ENCODE measurements at regions not wholly inside any gene's neighbourhood (a gene's known extent, or its start where the extent isn't known, plus 50 kb on each side); places are given as distances from the start of the nearest gene placed in this dataset.

DNA sequence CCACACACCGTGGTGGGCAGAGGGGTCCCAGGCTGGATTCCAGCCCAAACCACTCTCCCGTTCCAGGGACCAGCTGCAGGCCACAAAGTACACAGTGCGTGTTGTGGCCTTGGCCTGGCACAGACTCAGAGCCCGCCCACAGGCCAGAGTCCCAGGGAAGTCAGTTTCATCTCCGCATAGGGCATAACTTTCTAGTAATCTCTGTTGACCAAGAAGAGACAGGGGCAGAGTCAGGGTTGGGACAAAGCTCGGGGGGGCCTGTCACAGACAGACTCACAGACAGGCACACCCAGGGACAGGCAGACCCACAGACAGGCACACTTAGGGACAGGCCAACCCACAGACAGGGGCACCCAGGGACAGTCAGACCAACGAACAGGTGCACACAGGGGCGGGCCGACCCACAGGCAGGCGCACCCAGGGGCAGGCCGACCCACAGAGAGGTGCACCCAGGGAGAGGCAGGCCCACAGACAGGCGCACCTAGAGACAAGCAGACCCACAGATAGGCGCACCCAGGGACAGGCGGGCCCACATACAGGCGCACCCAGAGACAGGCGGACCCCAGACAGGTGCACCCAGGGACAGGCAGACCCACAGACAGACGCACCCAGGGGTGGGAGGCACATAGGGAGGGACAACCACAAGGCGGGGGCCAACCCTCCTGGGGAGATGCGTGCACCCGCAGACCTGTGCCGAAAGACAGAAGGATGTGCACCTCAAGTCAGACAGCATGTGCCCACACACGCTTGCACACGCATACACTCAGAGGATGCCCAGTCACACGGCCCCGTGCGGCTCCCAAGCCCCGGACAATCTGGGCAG, 323.3 kb upstream of the RTL1 start:
- CTCF ChIA-PET, result no interaction called here
- Histone ChIP-seq H3K4me3 (ENCODE audit: insufficient read depth, low read depth, low read length) (no peak overlapping the region), H2BK120ac (ENCODE audit: low read depth, low read length) (no peak overlapping the region), H4K91ac (ENCODE audit: insufficient read depth, low read depth, low read length) (no peak overlapping the region), H2AFZ (replicated peaks; ENCODE audit: low read length, poor library complexity) (no peak overlapping the region), H3K23ac (ENCODE audit: low read depth, low read length) (no peak overlapping the region), H2BK5ac (ENCODE audit: low read depth, low read length, poor library complexity, severe bottlenecking) (no peak overlapping the region), H3K36me3 (ENCODE audit: control insufficient read depth, insufficient read depth, low read length) (no peaks in the 10 kb centered on the region), H3K27ac (ENCODE audit: insufficient read depth, low read length) (no peak overlapping the region), H3K4me1 (ENCODE audit: control insufficient read depth, insufficient read depth, low read length) (no peaks in the 10 kb centered on the region), H3K18ac (ENCODE audit: low read depth, low read length) (no peak overlapping the region), H2BK15ac (ENCODE audit: low read depth, low read length) (no peak overlapping the region), H2BK20ac (ENCODE audit: low read depth, low read length) (no peak overlapping the region), H3K4ac (ENCODE audit: low read depth, low read length) (no peak overlapping the region), H3K14ac (replicated peaks; ENCODE audit: low read depth, low read length) (no peak overlapping the region), H3K4me2 (ENCODE audit: low read depth, low read length) (no peak overlapping the region), H3K9me3 (ENCODE audit: control insufficient read depth, insufficient read depth, low read length) (no peaks in the 10 kb centered on the region), H2AK5ac (ENCODE audit: low read depth, low read length) (no peak overlapping the region), H3K9ac (ENCODE audit: low read depth, low read length) (no peak overlapping the region), H4K5ac (ENCODE audit: low read depth, low read length) (no peak overlapping the region), H3K27me3 (ENCODE audit: control insufficient read depth, insufficient read depth, low read length) (peaks cover 22% of the 10 kb centered on the region), H4K8ac (ENCODE audit: low read depth in 2 of 2, low read length in 2 of 2) (no peak overlapping the region), H4K20me1 (ENCODE audit: insufficient read depth, low read length) (no peaks in the 10 kb centered on the region), H3K9me1 (ENCODE audit: insufficient read depth, low read length) (no peaks in the 10 kb centered on the region), H3K56ac (ENCODE audit: extremely low read depth, insufficient read depth, low read length) (no peak overlapping the region), H3K79me1 (ENCODE audit: low read depth in 1 of 2, low read length in 2 of 2) (no peaks in the 10 kb centered on the region), H2AK9ac (replicated peaks; ENCODE audit: low read depth, low read length, poor library complexity) (no peak overlapping the region)
- in situ Hi-C loops (cut with MboI; ENCODE audit: low sequenced_read_pairs), result loop anchor here (25.0 kb wide), 2 partner anchors 515 to 815 kb away; no protein-coding TSS in a partner anchor
- POLR2A ChIA-PET (ENCODE audit: unreplicated experiment), result no interaction called here
- DNase-seq (no peak), ATAC-seq (ENCODE audit: low read depth) (no peak)
- 87% methylated on average over 9 of the region's 27 CpGs; no CpG with 5 or more reads in 1 of the 2 experiments for WGBS, 2 experiments (ENCODE audit: extremely low coverage in 2 of 2, insufficient read length in 1 of 2)
- TF ChIP-seq SMC3 (IDR thresholded peaks at IDR 0.05; ENCODE audit: low read depth, low read length) (no peak), RCOR1 (IDR thresholded peaks at IDR 0.05; ENCODE audit: insufficient replicate concordance, low read length) (no peak), MXI1 (IDR thresholded peaks at IDR 0.05; ENCODE audit: borderline replicate concordance, low read depth, low read length) (no peak), CEBPB (IDR thresholded peaks at IDR 0.05; ENCODE audit: low read depth, low read length) (no peak), CHD1 (IDR thresholded peaks at IDR 0.05; ENCODE audit: low read depth, low read length) (no peak), RFX5 (IDR thresholded peaks at IDR 0.05; ENCODE audit: low read depth, low read length) (no peak), MAFK (IDR thresholded peaks at IDR 0.05; ENCODE audit: low read depth, low read length) (no peak), FOS (IDR thresholded peaks at IDR 0.05; ENCODE audit: low read depth, low read length) (no peak), POLR2A (IDR thresholded peaks at IDR 0.05; ENCODE audit: low read depth, low read length) (no peak), NFE2L2 (IDR thresholded peaks at IDR 0.05; ENCODE audit: low read depth, low read length) (no peak), BHLHE40 (IDR thresholded peaks at IDR 0.05; ENCODE audit: low read depth, low read length) (no peak), MAZ (IDR thresholded peaks at IDR 0.05; ENCODE audit: borderline replicate concordance, low read depth, low read length) (no peak), RAD21 (IDR thresholded peaks at IDR 0.05; ENCODE audit: low read length) (no peak)
- TF ChIP-seq, protein P1, sequence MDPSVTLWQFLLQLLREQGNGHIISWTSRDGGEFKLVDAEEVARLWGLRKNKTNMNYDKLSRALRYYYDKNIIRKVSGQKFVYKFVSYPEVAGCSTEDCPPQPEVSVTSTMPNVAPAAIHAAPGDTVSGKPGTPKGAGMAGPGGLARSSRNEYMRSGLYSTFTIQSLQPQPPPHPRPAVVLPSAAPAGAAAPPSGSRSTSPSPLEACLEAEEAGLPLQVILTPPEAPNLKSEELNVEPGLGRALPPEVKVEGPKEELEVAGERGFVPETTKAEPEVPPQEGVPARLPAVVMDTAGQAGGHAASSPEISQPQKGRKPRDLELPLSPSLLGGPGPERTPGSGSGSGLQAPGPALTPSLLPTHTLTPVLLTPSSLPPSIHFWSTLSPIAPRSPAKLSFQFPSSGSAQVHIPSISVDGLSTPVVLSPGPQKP (IDR thresholded peaks at IDR 0.05; ENCODE audit: borderline replicate concordance, low read depth, low read length), result no peak
- TF ChIP-seq, protein P2, sequence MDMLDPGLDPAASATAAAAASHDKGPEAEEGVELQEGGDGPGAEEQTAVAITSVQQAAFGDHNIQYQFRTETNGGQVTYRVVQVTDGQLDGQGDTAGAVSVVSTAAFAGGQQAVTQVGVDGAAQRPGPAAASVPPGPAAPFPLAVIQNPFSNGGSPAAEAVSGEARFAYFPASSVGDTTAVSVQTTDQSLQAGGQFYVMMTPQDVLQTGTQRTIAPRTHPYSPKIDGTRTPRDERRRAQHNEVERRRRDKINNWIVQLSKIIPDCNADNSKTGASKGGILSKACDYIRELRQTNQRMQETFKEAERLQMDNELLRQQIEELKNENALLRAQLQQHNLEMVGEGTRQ (IDR thresholded peaks at IDR 0.05; ENCODE audit: low read depth, low read length), result no peak
- TF ChIP-seq, protein P3, sequence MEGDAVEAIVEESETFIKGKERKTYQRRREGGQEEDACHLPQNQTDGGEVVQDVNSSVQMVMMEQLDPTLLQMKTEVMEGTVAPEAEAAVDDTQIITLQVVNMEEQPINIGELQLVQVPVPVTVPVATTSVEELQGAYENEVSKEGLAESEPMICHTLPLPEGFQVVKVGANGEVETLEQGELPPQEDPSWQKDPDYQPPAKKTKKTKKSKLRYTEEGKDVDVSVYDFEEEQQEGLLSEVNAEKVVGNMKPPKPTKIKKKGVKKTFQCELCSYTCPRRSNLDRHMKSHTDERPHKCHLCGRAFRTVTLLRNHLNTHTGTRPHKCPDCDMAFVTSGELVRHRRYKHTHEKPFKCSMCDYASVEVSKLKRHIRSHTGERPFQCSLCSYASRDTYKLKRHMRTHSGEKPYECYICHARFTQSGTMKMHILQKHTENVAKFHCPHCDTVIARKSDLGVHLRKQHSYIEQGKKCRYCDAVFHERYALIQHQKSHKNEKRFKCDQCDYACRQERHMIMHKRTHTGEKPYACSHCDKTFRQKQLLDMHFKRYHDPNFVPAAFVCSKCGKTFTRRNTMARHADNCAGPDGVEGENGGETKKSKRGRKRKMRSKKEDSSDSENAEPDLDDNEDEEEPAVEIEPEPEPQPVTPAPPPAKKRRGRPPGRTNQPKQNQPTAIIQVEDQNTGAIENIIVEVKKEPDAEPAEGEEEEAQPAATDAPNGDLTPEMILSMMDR (conservative IDR thresholded peaks at IDR 0.05; ENCODE audit: low read depth, low read length), result no peak
- intact Hi-C loops (cut with micrococcal nuclease), result no loop called here
- BruUV-seq (replicated peaks), result no TSS peak
- dilution Hi-C loops (cut with HindIII; ENCODE audit: low sequenced_read_pairs, unreplicated experiment), result no loop called here
